HL-60 (cell line): ENCODE measurements at regions not wholly inside any gene's neighbourhood (a gene's known extent, or its start where the extent isn't known, plus 50 kb on each side); places are given as distances from the start of the nearest gene placed in this dataset.

Source experiments
- DNase-seq, 2 experiments: peaks; one replicate each; pipeline ENCODE4 v3.0.0-alpha.2; 2010 to 2020; ENCODE audit warnings: low read depth in 1 of 2, low spot score in 1 of 2
- H3K27ac ChIP-seq: fragments of 250-450 bp; sonication (Bioruptor Pico); replicated peaks from 2 replicates; pipeline ENCODE4 v1.5.1; 2020; ENCODE audit warnings: mild to moderate bottlenecking, moderate library complexity
- H3K27me3 ChIP-seq: fragments of 250-450 bp; sonication (Bioruptor Pico); 2 replicates; pipeline ENCODE4 v1.5.1; 2021; ENCODE audit warnings: mild to moderate bottlenecking, moderate library complexity; ENCODE audit not compliant: insufficient read depth, poor library complexity, severe bottlenecking
- H3K4me3 ChIP-seq: replicated peaks from 2 replicates; pipeline ENCODE4 v1.5.1; 2011; ENCODE audit warnings: mild to moderate bottlenecking, control low read depth, low read length; ENCODE audit not compliant: insufficient read depth
- GABPA ChIP-seq: IDR thresholded peaks from 2 replicates; pipeline ENCODE4 v1.6.1; 2012; ENCODE audit warnings: low read depth
- POLR2AphosphoS5 ChIP-seq: IDR thresholded peaks from 2 replicates; pipeline ENCODE4 v1.6.1; 2012; ENCODE audit warnings: low read depth
- SPI1 ChIP-seq: IDR thresholded peaks from 2 replicates; pipeline ENCODE4 v1.6.1; 2012; ENCODE audit warnings: low read depth, mild to moderate bottlenecking, borderline replicate concordance
- TF ChIP-seq, protein P1 (sequence below): IDR thresholded peaks from 2 replicates; pipeline ENCODE4 v1.6.1; 2012; ENCODE audit warnings: low read depth; ENCODE audit not compliant: insufficient replicate concordance
- TF ChIP-seq, protein P2 (sequence below): IDR thresholded peaks from one replicate; pipeline ENCODE4 v1.5.1; 2011; ENCODE audit warnings: low read length, control low read depth, inconsistent platforms; ENCODE audit not compliant: insufficient read depth

DNA sequence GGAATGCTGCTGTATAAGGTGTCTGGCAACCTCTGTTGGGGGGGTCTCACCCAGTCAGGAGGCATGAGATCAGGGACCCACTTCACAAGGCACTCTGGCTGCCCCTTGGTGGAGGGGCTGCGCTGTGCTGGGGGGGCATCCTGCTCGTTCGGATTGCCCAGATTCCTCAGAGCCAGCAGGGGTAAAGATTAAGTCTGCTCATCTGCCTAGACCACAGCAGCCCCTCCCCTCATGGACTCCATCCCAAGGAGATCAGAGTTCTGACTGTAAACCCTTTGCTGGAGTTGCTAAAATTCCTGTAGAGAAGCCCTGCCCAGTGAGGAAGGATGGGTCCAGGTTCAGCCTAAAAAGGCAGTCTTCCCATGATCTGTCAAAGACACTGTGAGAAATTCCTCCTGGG, 262.0 kb upstream of the C9orf72 start:
- H3K27ac ChIP-seq = no peak overlapping the region
- H3K27me3 ChIP-seq = no peaks in the 10 kb centered on the region
- DNase-seq = no peak
- TF ChIP-seq POLR2AphosphoS5 = no peak
- TF ChIP-seq, protein P1, sequence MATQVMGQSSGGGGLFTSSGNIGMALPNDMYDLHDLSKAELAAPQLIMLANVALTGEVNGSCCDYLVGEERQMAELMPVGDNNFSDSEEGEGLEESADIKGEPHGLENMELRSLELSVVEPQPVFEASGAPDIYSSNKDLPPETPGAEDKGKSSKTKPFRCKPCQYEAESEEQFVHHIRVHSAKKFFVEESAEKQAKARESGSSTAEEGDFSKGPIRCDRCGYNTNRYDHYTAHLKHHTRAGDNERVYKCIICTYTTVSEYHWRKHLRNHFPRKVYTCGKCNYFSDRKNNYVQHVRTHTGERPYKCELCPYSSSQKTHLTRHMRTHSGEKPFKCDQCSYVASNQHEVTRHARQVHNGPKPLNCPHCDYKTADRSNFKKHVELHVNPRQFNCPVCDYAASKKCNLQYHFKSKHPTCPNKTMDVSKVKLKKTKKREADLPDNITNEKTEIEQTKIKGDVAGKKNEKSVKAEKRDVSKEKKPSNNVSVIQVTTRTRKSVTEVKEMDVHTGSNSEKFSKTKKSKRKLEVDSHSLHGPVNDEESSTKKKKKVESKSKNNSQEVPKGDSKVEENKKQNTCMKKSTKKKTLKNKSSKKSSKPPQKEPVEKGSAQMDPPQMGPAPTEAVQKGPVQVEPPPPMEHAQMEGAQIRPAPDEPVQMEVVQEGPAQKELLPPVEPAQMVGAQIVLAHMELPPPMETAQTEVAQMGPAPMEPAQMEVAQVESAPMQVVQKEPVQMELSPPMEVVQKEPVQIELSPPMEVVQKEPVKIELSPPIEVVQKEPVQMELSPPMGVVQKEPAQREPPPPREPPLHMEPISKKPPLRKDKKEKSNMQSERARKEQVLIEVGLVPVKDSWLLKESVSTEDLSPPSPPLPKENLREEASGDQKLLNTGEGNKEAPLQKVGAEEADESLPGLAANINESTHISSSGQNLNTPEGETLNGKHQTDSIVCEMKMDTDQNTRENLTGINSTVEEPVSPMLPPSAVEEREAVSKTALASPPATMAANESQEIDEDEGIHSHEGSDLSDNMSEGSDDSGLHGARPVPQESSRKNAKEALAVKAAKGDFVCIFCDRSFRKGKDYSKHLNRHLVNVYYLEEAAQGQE = no peak
- no peak for TF ChIP-seq GABPA
- TF ChIP-seq SPI1 = no peak
- TF ChIP-seq, protein P2, sequence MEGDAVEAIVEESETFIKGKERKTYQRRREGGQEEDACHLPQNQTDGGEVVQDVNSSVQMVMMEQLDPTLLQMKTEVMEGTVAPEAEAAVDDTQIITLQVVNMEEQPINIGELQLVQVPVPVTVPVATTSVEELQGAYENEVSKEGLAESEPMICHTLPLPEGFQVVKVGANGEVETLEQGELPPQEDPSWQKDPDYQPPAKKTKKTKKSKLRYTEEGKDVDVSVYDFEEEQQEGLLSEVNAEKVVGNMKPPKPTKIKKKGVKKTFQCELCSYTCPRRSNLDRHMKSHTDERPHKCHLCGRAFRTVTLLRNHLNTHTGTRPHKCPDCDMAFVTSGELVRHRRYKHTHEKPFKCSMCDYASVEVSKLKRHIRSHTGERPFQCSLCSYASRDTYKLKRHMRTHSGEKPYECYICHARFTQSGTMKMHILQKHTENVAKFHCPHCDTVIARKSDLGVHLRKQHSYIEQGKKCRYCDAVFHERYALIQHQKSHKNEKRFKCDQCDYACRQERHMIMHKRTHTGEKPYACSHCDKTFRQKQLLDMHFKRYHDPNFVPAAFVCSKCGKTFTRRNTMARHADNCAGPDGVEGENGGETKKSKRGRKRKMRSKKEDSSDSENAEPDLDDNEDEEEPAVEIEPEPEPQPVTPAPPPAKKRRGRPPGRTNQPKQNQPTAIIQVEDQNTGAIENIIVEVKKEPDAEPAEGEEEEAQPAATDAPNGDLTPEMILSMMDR = no peak
- no peak overlapping the region for H3K4me3 ChIP-seq

- Histone ChIP-seq H3K27ac (no peak overlapping the region), H3K27me3 (no peaks in the 10 kb centered on the region), H3K4me3 (no peak overlapping the region)
- TF ChIP-seq, protein P2 = no peak
- no peak for TF ChIP-seq GABPA
- TF ChIP-seq, protein P1 = no peak
- no peak for TF ChIP-seq POLR2AphosphoS5
- no peak for DNase-seq
Measured at GRCh38 chr9:27835746-27836145, 262.5 kb upstream of the C9orf72 start.

- DNase-seq = no peak
- H3K27me3 ChIP-seq = no peaks in the 10 kb centered on the region
- no peak overlapping the region for H3K27ac ChIP-seq
- TF ChIP-seq, protein P2 = no peak
- TF ChIP-seq, protein P1 = no peak
- no peak for TF ChIP-seq POLR2AphosphoS5
- TF ChIP-seq SPI1 = no peak
- TF ChIP-seq GABPA = no peak
- no peak overlapping the region for H3K4me3 ChIP-seq
Measured at GRCh38 chr9:27836661-27837401, 263.6 kb upstream of the C9orf72 start.
